ENCODE measurements at regions not wholly inside any gene's neighbourhood (a gene's known extent, or its start where the extent isn't known, plus 50 kb on each side); places are given as distances from the start of the nearest gene placed in this dataset.
"Not testable (repeated sequence)": the region's sequence is repeated elsewhere in the genome, so short reads cannot be mapped to it uniquely, and the experiment has no call there.

DNA sequence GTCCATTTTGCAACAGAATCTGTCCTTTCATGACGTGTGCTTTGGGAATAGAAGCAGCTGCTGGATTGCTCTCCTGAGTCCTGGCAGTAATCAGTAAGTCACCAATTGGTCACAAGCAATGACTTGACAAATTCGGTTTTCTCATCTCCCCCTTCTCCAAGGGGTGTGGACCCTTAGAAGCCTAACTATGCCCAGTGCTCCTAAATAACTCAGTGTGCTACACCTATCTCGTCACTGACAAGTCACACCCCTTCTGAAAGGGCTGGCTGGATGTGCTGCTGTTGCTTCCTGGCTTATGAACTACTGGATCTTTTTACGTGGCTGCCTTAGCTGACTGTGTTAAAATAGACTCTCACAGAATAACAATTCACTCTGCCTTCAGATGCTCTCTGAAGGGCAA lies 1351.5 kb downstream of the ZPLD1 start:
- no peak for DNase-seq (ENCODE audit: low read depth)

GRCh38 chr3:103787164-103787871 lies 1352.5 kb downstream of the ZPLD1 start:
- no peak for DNase-seq (ENCODE audit: low read depth)

GRCh38 chr3:103787879-103788278 lies 1353.1 kb downstream of the ZPLD1 start:
- no peak for DNase-seq (ENCODE audit: low read depth)

DNA sequence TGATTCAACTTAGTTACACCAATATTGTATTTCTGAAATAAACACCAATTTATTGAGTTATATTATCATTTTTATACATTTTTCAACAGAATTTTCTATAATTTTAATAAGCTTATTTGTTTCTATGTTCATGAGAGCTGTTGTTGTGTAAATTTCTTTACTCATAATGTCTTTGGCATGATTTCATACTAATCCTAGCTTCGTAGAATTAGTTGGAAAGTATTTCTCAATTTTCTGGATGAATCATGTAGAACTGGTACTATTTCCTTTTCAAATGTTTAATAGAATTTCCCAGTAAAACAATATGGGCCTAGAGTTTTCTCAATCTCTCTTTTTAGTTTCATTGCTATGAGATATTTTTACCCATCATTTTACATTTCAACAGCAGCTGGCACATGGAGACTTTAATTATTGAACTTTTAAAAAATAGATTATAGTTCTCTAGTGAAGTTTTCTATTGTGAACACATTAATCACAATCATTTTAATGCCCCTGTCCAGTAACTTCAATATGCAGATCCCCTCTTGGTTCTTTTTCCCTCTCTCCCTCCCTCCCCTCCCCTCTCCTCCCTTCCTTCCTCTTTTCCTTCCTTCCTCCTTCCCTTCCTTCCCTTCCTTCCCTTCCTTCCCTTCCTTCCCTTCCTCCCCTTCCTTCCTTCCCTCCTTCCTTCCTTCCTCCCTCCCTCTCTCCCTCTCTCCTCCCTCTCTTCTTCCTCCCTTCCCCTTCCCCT lies 1357.1 kb downstream of the ZPLD1 start:
- DNase-seq (ENCODE audit: low read depth) = no peak

DNA sequence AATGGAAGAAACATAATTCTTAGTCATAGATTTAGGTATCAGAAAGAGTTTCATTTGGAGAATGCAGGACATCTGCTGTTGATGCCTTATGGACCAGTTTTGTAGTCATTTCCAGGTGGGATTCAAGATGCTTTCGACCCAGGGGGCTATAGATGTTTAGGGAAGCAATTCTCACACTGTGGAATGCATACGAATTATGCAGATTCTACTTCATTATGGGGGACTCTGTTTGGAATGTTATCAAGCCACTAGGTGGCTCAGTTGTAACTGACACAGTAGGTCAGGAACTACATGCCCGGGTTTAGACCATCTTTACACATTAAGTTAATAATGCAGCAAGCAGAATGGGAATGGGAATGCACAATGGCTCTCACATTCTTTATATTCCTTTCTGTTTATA lies 1359.8 kb downstream of the ZPLD1 start:
- no peak for DNase-seq (ENCODE audit: low read depth)

DNA sequence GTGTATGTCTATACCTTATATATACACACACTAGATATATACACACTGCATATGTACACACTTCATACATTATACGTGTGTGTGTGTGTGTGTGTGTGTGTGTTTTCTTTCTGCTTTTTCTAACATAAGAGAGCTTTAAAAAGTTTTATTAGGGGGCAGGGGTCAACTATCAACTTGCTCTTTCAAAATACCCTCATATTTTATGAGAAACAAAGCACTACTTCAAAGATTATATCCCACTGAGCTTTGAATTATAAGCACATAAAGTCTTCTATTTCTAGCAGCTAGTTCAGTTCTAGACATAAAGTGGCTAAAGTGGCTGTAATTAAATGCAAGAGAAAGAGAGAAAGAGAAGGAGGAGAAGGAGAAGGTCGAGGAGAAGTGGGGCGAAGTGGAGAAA lies 1361.3 kb downstream of the ZPLD1 start:
- no peak for DNase-seq (ENCODE audit: low read depth)

GRCh38 chr3:103803787-103804186 lies 1369.0 kb downstream of the ZPLD1 start:
- DNase-seq (ENCODE audit: low read depth) = no peak

DNA sequence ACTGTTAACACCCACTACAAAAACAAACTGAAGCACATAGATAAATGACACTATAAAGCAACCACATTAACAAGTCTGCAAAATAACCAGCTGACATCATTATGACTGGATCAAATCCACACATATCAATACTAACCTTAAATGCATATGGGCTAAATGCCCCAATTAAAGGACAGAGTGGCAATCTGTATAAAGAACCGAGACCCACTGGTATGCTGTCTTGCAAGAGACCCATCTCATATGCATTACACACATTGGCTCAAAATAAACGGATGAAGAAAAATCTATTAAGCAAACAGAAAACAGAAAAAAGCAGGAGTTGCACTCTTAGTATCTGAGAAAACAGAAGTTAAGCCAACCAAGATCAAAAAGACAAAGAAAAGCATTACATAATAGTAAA lies 1375.4 kb downstream of the ZPLD1 start:
- DNase-seq (ENCODE audit: low read depth) = no peak

DNA sequence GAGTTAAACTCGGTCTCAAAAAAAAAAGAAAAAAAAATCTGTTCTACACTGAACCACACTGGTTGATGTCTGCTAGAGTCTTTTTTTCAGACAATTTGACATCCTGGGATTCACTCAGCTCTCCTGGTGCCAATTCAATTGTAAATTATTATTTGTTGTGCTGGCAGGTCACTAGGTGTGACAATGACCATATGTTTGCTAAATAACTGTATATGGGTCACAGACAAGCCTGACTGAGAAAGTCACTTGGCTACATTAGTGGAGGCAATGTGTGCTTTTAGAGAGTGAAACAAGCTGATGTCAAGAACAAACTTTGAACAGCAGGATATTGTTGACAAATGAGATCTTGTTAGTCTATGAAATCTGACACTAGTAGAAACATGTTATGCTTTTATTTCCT lies 1379.1 kb downstream of the ZPLD1 start:
- no peak for DNase-seq (ENCODE audit: low read depth)

- DNase-seq (ENCODE audit: low read depth) = no peak
Measured at GRCh38 chr3:103818398-103818797, 1383.6 kb downstream of the ZPLD1 start.

DNA sequence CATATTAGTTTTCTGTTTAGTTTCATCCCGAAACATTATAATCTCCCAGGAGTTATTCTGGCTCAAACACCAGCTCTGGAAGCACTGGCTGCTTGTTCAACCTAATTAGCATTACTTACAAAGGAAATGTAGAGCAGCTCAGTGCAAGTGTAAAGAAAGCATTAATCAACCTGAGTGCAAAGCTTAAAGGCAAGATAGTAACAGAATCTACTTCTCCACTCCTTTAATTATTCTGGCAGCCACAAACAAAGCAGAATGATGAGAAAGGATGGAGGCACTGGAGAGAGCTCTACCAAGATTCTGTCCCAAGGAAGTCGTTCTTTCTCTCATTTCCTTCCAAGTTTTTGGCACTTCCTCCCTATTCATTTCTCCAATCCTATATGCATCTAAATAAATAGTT lies 1384.0 kb downstream of the ZPLD1 start:
- no peak for DNase-seq (ENCODE audit: low read depth)

DNA sequence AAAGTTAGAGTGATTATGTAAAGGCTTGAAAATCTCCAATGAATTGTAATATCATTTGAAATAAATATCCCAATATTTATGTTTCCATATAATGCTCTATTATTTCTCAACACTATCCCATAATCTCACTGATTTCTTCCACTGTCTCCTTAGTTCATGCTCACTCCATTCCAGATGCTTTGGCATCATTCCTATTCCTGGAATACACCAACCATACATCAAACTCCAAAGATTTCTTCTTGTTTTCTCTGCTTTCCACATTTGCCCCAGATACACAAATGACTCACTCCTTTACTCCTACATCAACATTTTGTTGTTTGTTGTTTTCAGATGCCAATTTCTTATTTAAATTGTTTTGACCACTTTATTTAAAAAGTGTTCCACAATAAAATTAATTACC lies 1390.8 kb downstream of the ZPLD1 start:
- peak; percentile 2 for DNase-seq (ENCODE audit: low read depth)

DNA sequence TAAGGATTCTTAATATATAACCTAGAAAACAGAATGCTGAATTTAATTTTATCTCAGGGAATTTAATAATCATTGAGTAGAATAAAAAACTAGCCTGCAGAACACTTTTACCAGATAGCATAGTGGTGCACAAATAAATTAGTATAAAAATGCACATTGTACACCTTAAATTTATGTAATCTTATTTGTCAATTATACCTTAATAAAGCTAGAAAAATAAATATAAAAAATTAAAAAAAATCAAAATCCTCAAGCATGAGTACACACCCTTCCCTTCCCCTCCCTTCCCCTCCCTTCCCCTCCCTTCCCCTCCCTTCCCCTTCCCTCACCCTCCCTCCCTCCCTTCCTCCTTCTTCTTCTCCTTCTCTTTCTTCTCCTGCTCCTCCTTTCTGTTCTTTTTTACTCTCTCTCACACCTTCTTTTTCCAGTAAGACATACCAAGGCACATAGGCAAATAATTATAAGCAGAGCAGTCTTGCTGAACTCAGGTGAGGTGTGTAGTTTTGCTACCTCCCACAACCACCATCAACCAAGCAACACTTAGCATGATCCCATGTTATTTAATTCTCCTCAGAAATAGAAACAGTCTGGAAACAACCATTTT lies 1395.0 kb downstream of the ZPLD1 start:
- DNase-seq (ENCODE audit: low read depth) = no peak

DNA sequence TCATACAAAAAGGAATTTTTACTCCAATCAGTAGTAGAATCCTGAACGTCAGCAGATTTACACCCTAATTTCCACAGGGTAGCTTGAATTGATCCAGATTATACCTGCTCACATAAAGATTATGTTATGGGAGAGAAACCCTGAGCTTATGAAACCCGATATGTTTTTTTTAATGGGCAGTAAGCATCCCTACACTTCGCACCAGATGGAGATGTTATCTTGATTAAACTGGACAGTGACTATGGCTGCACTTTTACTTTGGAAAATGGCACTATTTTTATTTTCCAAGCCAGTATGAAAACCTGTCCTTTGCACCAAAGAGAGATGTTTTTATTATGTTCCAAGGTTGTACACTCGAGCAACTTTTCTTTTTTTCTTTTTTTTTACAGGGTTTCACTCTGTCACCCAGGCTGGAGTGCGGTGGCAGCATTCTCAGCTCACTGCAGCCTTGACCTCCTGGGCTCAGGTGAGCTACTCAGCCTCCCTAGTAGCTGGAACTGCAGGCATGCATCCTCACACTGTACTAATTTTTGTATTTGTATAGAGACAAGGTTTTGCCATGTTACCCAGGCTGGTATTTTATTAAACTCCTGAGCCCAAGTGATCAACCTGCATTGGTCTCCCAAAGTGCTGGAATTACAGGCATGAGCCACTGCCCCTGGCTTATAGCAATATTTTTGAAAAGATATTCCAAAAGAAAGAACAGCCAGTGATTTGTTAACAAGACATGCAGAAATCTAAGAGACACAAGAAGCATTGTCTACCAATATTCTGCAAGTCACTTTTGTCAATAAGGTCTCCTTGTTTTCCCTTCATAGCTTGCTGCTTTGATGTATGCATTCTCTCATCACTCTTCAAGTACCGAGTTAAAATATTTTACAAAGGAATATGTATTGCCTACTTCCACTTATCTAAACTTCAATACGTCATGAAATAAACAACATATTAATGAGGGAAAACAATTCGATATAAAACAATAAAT lies 1412.6 kb downstream of the ZPLD1 start:
- no peak for DNase-seq (ENCODE audit: low read depth)

- no peak for DNase-seq (ENCODE audit: low read depth)
Measured at GRCh38 chr3:103851793-103852192, 1417.0 kb downstream of the ZPLD1 start.

DNA sequence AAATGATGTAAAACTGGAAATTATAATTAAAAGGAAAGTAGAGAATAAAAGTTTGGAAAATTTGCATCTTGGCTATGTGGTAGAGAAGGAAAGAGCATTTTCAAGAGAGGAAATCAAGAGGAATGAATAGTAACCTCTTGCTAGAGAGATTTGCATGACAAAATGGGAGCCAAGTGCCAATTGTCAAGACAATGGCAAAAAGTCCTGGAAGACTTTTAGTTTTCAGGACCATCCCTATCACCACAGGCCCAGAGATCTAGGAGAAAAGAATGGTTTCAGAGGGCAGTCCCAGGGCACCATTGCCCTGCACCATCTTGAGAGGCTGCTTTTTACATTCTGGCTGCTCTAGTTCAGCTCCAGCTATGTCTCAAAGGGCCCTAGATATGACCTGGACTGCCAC lies 1427.6 kb downstream of the ZPLD1 start:
- no peak for DNase-seq (ENCODE audit: low read depth)

DNA sequence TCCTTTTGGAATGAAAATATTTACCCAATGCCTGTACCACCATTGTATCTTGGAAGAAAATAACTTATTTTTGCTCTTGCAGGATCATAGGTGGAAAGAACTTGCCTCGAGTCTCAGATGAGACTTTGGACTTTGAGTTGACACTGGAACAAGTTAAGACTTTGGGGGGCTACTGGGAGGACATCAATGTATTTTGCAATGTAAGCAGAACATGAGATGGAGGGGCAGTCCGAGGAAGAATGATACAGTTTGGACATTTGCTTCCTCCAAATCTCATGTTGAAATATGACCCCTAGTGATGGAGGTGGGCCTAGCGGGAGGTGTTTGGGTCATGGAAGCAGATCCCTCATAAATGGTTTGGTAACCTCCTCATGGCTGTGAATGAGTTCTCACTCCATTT lies 1428.6 kb downstream of the ZPLD1 start:
- no peak for DNase-seq (ENCODE audit: low read depth)

DNA sequence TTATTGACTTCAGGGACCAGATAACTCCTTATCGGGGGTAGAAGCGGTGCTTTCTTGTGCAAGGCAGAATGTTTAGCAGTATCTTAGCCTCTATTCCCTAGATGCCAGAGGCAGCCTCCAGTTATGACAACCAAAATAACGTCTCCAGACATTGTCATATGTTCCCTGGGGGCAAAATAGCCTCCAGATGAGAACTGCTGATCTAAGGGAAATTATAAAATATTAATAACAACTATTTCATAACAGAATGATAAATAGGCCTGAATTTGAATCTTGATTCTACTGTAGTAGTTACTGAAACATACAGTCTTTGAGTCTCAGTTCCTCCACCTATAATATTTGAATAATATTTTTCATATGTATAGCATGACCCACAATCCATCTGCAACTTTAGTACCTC lies 1431.3 kb downstream of the ZPLD1 start:
- no peak for DNase-seq (ENCODE audit: low read depth)

DNA sequence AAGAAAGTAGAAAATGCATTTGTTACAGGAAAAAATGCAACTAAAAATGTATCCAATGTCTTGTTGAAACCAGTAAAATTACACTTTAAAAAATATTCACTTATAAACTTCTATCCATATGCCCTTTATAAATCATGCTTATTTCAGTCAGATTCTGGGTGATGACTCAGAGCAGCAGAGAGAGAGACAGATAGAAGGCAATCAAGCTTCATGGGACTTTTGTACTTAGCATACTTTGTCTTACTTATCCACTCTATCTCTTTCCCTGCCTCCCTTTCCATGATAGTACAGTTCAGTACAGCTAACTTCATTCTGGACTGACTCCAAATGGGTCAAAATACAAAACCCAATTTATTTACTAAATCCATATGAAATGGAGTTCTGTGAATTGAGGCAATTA lies 1438.2 kb downstream of the ZPLD1 start:
- no peak for DNase-seq (ENCODE audit: low read depth)

DNA sequence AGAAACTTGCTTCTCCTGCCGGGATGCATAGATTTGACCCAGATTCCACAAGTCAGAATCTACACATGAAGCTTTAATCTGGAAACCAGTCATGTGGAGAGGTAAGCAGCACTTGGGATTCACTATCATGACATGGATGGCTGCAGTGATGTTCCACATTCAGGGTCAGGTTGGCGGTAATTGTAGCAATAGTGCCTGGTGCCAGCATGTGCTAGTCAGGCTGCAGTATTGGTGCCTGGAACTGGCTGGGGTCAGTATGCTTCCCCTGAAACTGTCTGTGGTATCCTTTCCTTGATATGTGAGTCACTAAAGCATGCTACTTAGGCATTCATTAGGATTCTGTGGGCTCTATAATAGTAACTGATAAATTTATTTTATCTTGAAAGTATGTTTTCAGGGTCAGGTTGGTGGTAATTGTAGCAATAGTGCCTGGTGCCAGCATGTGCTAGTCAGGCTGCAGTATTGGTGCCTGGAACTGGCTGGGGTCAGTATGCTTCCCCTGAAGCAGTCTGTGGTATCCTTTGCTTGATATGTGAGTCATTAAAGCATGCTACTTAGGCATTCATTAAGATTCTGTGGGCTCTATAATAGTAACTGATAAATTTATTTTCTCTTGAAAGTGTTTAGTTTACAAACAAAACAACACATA lies 1439.2 kb downstream of the ZPLD1 start:
- DNase-seq (ENCODE audit: low read depth) = no peak

GRCh38 chr3:103881809-103882208 lies 1447.0 kb downstream of the ZPLD1 start:
- not testable (repeated sequence) for DNase-seq (ENCODE audit: low read depth)
